ENCODE measurements at regions not wholly inside any gene's neighbourhood (a gene's known extent, or its start where the extent isn't known, plus 50 kb on each side); places are given as distances from the start of the nearest gene placed in this dataset.

DNA sequence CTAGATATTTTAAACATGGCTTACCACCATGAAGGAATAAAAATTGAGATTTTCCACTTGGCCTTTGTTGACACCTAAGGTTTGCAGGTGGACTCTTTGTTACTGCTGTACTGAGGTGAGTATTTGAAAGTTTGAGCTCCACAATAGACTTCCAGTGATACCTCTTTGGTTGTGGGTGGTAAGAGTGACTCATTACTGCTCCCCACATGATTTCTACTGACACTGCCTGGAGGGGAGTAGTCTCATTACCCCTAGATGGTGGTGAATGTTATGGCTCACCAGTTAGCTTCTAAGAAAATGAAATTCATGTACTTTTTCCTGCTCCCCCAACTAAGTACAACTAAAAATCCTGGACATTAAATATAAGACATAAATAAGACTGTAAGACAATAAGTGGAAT lies 1183.1 kb upstream of the TMEFF2 start:
- no peaks in the 10 kb centered on the region for H3K36me3 ChIP-seq
- DNase-seq, result no peak
- H3K4me1 ChIP-seq, result no peaks in the 10 kb centered on the region
- intact Hi-C loops (cut with DNase I; ENCODE audit: low total_unique reads), result no loop called here
- no peak overlapping the region for H3K27ac ChIP-seq
- no peaks in the 10 kb centered on the region for H3K27me3 ChIP-seq (replicated peaks in 1 of 7)
- no peaks in the 10 kb centered on the region for H3K9me3 ChIP-seq
- H3K4me3 ChIP-seq, result no peak overlapping the region
- no peak for TF ChIP-seq POLR2AphosphoS5 (IDR thresholded peaks at IDR 0.05)
- TF ChIP-seq, protein P1, sequence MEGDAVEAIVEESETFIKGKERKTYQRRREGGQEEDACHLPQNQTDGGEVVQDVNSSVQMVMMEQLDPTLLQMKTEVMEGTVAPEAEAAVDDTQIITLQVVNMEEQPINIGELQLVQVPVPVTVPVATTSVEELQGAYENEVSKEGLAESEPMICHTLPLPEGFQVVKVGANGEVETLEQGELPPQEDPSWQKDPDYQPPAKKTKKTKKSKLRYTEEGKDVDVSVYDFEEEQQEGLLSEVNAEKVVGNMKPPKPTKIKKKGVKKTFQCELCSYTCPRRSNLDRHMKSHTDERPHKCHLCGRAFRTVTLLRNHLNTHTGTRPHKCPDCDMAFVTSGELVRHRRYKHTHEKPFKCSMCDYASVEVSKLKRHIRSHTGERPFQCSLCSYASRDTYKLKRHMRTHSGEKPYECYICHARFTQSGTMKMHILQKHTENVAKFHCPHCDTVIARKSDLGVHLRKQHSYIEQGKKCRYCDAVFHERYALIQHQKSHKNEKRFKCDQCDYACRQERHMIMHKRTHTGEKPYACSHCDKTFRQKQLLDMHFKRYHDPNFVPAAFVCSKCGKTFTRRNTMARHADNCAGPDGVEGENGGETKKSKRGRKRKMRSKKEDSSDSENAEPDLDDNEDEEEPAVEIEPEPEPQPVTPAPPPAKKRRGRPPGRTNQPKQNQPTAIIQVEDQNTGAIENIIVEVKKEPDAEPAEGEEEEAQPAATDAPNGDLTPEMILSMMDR (IDR thresholded peaks at IDR 0.05 in 8 of 11, conservative IDR thresholded peaks at IDR 0.05 in 3 of 11), result no peak
- TF ChIP-seq POLR2A (IDR thresholded peaks at IDR 0.05), result no peak

DNA sequence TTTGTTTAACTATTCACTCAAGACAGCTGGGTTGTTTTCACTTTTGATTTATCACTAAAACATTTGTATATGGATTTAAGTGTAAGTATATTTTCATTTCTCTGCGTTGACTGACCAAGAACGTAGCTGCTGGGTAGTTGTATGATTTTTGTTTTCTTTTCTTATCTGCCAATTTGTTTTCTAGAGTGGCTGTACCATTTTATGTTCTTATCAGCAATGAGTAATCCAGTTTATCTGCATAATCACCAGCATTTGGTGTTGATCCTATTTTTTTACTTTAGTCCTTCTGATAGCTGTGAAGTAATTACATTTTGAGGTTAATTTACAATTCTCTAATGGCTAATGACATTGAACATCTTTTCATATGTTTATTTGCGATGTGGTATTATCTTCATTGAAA lies 1178.4 kb upstream of the TMEFF2 start:
- Histone ChIP-seq H3K4me3 (no peak overlapping the region), H3K27me3 (replicated peaks in 1 of 7) (no peaks in the 10 kb centered on the region), H3K36me3 (no peaks in the 10 kb centered on the region), H3K4me1 (no peaks in the 10 kb centered on the region), H3K27ac (no peak overlapping the region), H3K9me3 (no peaks in the 10 kb centered on the region)
- no peak for TF ChIP-seq POLR2A (IDR thresholded peaks at IDR 0.05)
- no peak for TF ChIP-seq POLR2AphosphoS5 (IDR thresholded peaks at IDR 0.05)
- TF ChIP-seq, protein P1 (IDR thresholded peaks at IDR 0.05 in 8 of 11, conservative IDR thresholded peaks at IDR 0.05 in 3 of 11), result no peak
- intact Hi-C loops (cut with DNase I; ENCODE audit: low total_unique reads), result no loop called here
- WGBS, 5 donors, result 80 to 90% (median 84%) methylated on average over 3 of the region's 3 CpGs
- no peak for DNase-seq

DNA sequence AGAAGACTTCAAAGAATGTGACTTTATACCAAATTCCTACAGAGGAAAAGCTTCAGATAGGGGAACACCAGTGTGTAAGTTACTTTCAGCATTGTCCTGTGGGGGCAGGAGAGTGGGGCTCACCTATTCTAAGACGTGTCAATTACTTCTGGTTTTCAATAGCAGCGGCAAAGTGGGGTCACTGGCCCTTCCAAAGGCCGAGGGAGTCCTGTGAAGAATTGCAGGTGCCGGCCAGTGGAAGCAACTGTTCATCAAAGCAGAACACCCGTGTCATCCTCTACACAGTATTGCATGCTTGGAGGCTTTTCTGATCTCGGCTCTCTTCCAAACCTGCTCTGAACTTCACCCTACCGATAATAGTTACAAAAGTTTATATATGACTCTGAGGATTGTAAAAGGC lies 1176.5 kb upstream of the TMEFF2 start:
- WGBS, 5 donors, result 74 to 89% (median 82%) methylated on average over 7 of the region's 7 CpGs
- Histone ChIP-seq H3K27me3 (replicated peaks in 1 of 7) (no peaks in the 10 kb centered on the region), H3K27ac (no peak overlapping the region), H3K36me3 (no peaks in the 10 kb centered on the region), H3K9me3 (no peaks in the 10 kb centered on the region), H3K4me1 (no peaks in the 10 kb centered on the region), H3K4me3 (no peak overlapping the region)
- intact Hi-C loops (cut with DNase I; ENCODE audit: low total_unique reads), result no loop called here
- TF ChIP-seq POLR2A (IDR thresholded peaks at IDR 0.05) (no peak), POLR2AphosphoS5 (IDR thresholded peaks at IDR 0.05) (no peak)
- TF ChIP-seq, protein P1 (IDR thresholded peaks at IDR 0.05 in 8 of 11, conservative IDR thresholded peaks at IDR 0.05 in 3 of 11), result no peak
- DNase-seq, result no peak

DNA sequence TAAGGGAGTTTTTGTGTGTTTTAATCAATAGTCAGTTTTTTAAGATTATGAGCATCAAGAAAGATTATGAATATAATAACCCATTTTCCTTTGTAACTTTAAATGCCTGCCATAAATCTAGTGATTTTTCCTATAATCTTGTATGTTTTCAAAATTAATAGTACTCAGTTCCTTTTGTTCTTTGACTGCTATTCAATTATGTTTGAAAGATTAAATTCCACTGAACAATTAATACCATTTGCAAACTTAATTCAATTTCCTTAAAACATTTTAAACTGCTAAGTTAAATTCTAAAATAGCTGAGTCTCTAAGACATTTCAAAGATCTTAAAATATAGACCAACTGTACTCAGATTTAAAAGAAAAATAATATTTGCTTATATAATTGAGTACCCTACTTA lies 1173.9 kb upstream of the TMEFF2 start:
- intact Hi-C loops (cut with DNase I; ENCODE audit: low total_unique reads), result no loop called here

More for the DNA sequence above, 1173.9 kb upstream of the TMEFF2 start:
- H3K9me3 ChIP-seq, result no peaks in the 10 kb centered on the region
- H3K4me1 ChIP-seq, result no peaks in the 10 kb centered on the region
- no peak overlapping the region for H3K4me3 ChIP-seq
- no peaks in the 10 kb centered on the region for H3K36me3 ChIP-seq
- no peak overlapping the region for H3K27ac ChIP-seq
- no peaks in the 10 kb centered on the region for H3K27me3 ChIP-seq (replicated peaks in 1 of 7)
- DNase-seq, result no peak
- TF ChIP-seq, protein P1 (IDR thresholded peaks at IDR 0.05 in 8 of 11, conservative IDR thresholded peaks at IDR 0.05 in 3 of 11), result no peak
- TF ChIP-seq POLR2A (IDR thresholded peaks at IDR 0.05), result no peak
- TF ChIP-seq POLR2AphosphoS5 (IDR thresholded peaks at IDR 0.05), result no peak

Data from spleen (tissue), 11 donors.